ENCODE measurements at regions not wholly inside any gene's neighbourhood (a gene's known extent, or its start where the extent isn't known, plus 50 kb on each side); places are given as distances from the start of the nearest gene placed in this dataset.

DNA sequence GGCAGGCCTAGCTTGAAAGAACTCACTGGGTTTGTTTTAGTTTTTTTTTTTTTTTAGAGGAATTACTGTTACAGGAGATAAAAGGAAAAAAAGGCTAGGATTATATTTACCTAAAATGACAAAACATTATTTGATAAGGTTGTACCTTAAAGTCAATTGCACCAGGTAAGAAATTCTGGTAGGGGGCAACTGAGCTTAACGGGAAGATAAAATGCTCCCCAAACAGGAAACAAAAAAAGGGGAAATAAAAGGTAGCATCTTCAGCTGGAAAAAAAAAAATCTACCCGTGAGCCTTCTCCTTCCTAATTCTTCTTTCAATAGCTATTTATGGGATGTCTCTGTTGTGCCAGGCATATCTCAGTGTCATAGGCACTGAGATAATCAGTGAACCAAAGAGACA lies 164.5 kb downstream of the PIK3R1 start:
- ChIA-PET POLR2A (no interaction called here), CTCF (interaction anchor here (0.6 to 0.7 kb wide), 2 partner anchors 35 to 54 kb away, joined by 3 read pairs; no protein-coding TSS in a partner anchor)
- no peak overlapping the region for H3K4me3 Mint-ChIP-seq
- intact Hi-C loops (cut with DNase I, micrococcal nuclease): no loop called here
- H3K9me3 Mint-ChIP-seq (ENCODE audit: low read depth): no peaks in the 10 kb centered on the region
- no peak for ATAC-seq
- H3K36me3 Mint-ChIP-seq (ENCODE audit: low read depth): no peaks in the 10 kb centered on the region
- DNase-seq: no peak
- no peaks in the 10 kb centered on the region for H3K27me3 Mint-ChIP-seq
- peaks cover 41% of the 10 kb centered on the region for H3K4me1 Mint-ChIP-seq
- no peak overlapping the region for H3K27ac Mint-ChIP-seq

DNA sequence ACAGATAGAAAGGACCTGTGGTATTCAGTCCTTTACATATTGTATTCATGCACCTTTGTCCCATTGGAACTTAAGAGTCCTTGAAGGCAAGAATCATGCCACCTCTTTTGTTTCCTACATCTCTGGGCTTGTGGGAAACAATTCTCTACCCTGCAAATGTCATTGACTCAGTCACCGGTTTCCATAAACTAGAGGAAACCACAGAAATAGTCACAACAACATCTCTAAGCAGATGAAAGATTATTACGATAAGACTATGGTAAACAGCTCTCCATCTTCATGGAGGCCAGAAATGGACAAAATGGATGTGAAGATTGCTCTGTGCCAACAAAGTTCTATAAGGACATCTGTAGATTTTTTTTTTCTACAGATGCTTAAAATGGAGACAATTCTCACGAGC lies 165.5 kb downstream of the PIK3R1 start:
- ChIA-PET CTCF (interaction anchor here (0.6 to 0.8 kb wide), 3 partner anchors 42 to 99 kb away, joined by 3 to 4 read pairs (median 3); no protein-coding TSS in a partner anchor), POLR2A (no interaction called here)
- H3K27me3 Mint-ChIP-seq: no peaks in the 10 kb centered on the region
- intact Hi-C loops (cut with DNase I, micrococcal nuclease): no loop called here
- DNase-seq (no peak), ATAC-seq (peak; percentile 66)
- no peak overlapping the region for H3K4me3 Mint-ChIP-seq
- peaks cover 44% of the 10 kb centered on the region for H3K4me1 Mint-ChIP-seq
- H3K36me3 Mint-ChIP-seq (ENCODE audit: low read depth): no peaks in the 10 kb centered on the region
- H3K9me3 Mint-ChIP-seq (ENCODE audit: low read depth): no peaks in the 10 kb centered on the region
- no peak overlapping the region for H3K27ac Mint-ChIP-seq

DNA sequence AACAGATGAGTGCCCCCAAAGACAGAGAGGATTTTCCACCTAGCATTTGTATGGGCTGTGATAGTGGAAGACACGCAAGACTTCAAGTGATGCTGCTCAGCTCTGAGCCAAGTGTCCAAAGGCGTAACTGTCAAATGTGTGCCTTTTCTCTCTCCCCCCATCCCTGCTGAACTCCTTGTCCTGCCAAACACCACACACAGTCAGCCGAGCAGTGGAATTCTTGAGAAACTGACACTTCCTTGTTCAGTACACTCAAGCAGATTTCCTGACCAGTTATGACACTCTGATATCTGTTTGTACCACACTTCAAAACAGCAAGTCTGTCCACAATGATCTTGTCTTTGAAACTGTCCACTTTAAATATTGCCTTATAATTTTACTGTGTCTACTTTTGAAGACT lies 166.4 kb downstream of the PIK3R1 start:
- intact Hi-C loops (cut with DNase I, micrococcal nuclease): no loop called here
- H3K36me3 Mint-ChIP-seq (ENCODE audit: low read depth): no peaks in the 10 kb centered on the region
- CTCF ChIA-PET: no interaction called here
- H3K4me1 Mint-ChIP-seq: peaks cover 44% of the 10 kb centered on the region
- no peak for DNase-seq
- H3K27me3 Mint-ChIP-seq: no peaks in the 10 kb centered on the region
- no peak for ATAC-seq
- H3K9me3 Mint-ChIP-seq (ENCODE audit: low read depth): no peaks in the 10 kb centered on the region
- no peak overlapping the region for H3K4me3 Mint-ChIP-seq
- POLR2A ChIA-PET: no interaction called here
- no peak overlapping the region for H3K27ac Mint-ChIP-seq

DNA sequence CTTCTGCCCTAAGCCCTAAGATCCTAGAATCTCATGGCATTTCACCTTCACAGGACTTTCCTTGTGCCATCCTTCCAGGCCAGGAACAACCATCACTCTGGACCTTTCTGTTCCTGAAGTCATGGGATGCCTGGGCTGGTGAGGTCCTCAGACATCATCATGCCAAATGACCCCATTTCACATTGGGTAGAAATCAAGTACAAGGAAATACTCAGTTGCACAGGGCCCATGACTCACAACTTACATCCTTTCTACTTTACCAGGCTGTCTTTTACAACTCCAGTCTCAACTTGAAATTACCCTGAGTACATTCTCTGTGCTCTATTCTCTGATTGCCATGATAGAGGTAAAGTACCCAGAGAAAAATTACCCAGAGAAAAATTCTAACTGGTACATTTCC lies 167.1 kb downstream of the PIK3R1 start:
- peak overlapping the region; percentile 14 for H3K27ac Mint-ChIP-seq

DNA sequence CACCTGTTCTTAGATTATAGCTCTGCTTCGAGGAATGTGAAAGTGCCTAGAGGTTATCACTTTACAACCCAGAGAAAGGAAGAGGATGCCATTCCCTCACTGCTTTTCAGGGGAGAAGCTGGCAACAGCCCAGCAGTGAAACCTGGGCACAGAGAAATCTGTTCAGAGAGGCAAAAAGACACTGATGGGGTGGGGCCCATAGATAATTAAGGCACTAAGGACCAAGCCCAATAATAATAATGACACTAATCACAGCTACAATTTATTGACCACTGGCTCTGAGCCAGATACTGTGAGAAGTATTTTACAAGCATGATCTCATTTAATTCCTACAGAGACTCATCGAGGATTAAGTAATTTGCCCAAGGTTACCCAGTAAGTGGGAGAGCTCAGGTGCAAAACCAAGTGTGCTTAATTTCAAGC lies 168.3 kb downstream of the PIK3R1 start:
- intact Hi-C loops (cut with DNase I, micrococcal nuclease): no loop called here
- Mint-ChIP-seq H3K4me3 (no peak overlapping the region), H3K9me3 (ENCODE audit: low read depth) (no peaks in the 10 kb centered on the region), H3K27me3 (no peaks in the 10 kb centered on the region), H3K4me1 (peaks cover 37% of the 10 kb centered on the region), H3K27ac (no peak overlapping the region), H3K36me3 (ENCODE audit: low read depth) (no peaks in the 10 kb centered on the region)
- no peak for ATAC-seq
- DNase-seq: no peak
- POLR2A ChIA-PET: no interaction called here
- CTCF ChIA-PET: no interaction called here

More for the DNA sequence above, 167.1 kb downstream of the PIK3R1 start:
- peaks cover 44% of the 10 kb centered on the region for H3K4me1 Mint-ChIP-seq
- DNase-seq (no peak), ATAC-seq (peak; percentile 78)
- no peaks in the 10 kb centered on the region for H3K36me3 Mint-ChIP-seq (ENCODE audit: low read depth)
- H3K4me3 Mint-ChIP-seq: no peak overlapping the region
- POLR2A ChIA-PET: no interaction called here
- no peaks in the 10 kb centered on the region for H3K9me3 Mint-ChIP-seq (ENCODE audit: low read depth)
- CTCF ChIA-PET: no interaction called here
- no peaks in the 10 kb centered on the region for H3K27me3 Mint-ChIP-seq
- intact Hi-C loops (cut with DNase I, micrococcal nuclease): no loop called here

DNA sequence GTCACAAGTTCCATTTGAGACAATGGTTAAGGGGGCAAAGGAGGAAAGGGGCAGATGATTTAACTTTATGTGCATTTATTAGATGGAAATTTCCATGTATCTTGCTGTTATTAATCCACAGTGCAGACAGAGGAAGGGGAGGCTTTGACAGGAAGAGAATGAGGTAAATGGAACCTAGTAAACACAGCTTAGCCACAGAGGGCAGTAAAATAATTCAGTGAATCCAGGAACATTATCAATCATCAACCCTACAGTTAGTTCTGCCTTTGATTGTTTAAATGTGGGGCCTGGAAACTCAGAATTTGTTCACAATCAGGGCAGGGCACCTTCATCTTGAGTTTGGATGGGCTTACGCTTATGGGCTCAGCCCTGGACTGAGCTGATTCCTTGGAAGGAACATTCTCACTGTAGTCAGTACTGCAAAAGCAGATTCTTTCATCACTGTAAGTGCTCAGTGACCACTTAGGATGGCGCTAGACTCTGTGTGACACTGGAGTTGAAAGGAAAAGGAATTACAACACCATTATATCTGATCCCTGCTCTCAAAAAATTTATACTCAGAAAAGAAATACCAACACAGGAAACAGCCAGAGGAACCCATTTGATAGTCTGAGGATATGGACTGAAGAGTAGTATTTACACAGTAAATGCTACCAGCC lies 169.5 kb downstream of the PIK3R1 start:
- intact Hi-C loops (cut with DNase I, micrococcal nuclease): no loop called here
- CTCF ChIA-PET: interaction anchor here (0.5 kb wide), 1 partner anchor 264 kb away, joined by 3 read pairs; no protein-coding TSS in a partner anchor
- H3K27me3 Mint-ChIP-seq: no peaks in the 10 kb centered on the region
- no peaks in the 10 kb centered on the region for H3K36me3 Mint-ChIP-seq (ENCODE audit: low read depth)
- no peak overlapping the region for H3K4me3 Mint-ChIP-seq
- ATAC-seq (no peak), DNase-seq (no peak)
- no peaks in the 10 kb centered on the region for H3K9me3 Mint-ChIP-seq (ENCODE audit: low read depth)
- POLR2A ChIA-PET: no interaction called here
- peaks cover 33% of the 10 kb centered on the region for H3K4me1 Mint-ChIP-seq
- H3K27ac Mint-ChIP-seq: no peak overlapping the region

DNA sequence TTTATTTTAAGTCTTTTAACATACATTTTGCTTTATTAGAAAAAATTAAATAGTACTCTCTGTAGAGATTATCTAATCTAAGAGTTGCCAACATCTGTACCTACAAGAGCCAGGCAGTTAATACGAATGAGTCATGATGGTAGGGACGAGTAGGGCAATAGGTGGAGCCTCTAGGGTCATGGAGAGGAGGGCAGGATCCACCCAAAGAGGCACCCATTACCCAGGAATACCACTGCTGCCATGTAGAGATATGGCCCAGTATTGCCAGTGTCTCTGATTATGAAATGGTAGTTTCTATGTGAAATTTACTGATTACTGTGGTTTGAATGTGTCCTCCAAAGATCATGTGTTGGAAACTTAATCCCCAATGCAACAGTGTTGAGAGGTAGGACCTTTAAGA lies 170.4 kb downstream of the PIK3R1 start:
- Mint-ChIP-seq H3K36me3 (ENCODE audit: low read depth) (no peaks in the 10 kb centered on the region), H3K4me1 (peaks cover 26% of the 10 kb centered on the region), H3K27me3 (no peaks in the 10 kb centered on the region), H3K9me3 (ENCODE audit: low read depth) (no peaks in the 10 kb centered on the region), H3K4me3 (no peak overlapping the region), H3K27ac (no peak overlapping the region)
- ChIA-PET POLR2A (no interaction called here), CTCF (interaction anchor here (1.1 kb wide), 1 partner anchor 26 kb away, joined by 3 read pairs; no protein-coding TSS in a partner anchor)
- ATAC-seq: no peak
- DNase-seq: no peak
- intact Hi-C loops (cut with DNase I, micrococcal nuclease): no loop called here

DNA sequence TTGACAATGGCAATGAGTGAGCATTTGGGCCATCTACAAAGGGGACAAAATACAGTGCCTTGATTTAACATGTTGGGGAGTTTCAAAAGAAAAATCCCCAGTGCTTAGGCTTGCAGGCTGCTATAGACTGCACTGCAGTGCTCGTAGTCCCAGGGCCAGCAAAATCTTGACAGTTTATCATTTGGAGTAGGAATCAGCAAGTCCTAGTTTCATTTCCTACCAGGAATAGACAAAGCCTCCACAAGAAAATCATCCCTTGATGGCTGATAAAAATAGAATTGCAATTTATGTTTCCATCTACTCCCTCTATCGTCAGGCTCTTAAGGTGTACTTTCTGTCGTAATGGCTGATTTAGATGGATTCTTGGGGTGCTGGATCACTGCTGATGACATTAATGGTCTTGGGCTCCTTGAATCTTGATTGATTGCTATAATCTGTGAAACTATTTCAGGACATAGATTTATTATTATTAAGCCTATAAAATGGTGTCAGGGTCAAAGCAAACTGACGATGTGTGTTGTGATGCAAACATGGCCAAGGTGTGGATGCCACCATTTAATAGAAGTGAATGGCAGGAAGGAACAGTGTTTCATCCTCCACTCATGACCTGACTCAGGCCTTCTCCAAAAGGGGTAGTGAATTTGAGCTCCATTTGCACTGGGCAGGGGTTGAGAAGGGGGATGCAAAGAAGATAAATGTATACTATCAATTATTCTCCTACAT lies 171.7 kb downstream of the PIK3R1 start:
- no peak for DNase-seq
- Mint-ChIP-seq H3K27ac (no peak overlapping the region), H3K4me3 (no peak overlapping the region), H3K4me1 (peaks cover 14% of the 10 kb centered on the region), H3K27me3 (no peaks in the 10 kb centered on the region), H3K36me3 (ENCODE audit: low read depth) (no peaks in the 10 kb centered on the region), H3K9me3 (ENCODE audit: low read depth) (no peaks in the 10 kb centered on the region)
- intact Hi-C loops (cut with DNase I, micrococcal nuclease): no loop called here
- ChIA-PET POLR2A (no interaction called here), CTCF (interaction anchor here (1.1 kb wide), 1 partner anchor 27 kb away, joined by 3 read pairs; no protein-coding TSS in a partner anchor)
- ATAC-seq: no peak

DNA sequence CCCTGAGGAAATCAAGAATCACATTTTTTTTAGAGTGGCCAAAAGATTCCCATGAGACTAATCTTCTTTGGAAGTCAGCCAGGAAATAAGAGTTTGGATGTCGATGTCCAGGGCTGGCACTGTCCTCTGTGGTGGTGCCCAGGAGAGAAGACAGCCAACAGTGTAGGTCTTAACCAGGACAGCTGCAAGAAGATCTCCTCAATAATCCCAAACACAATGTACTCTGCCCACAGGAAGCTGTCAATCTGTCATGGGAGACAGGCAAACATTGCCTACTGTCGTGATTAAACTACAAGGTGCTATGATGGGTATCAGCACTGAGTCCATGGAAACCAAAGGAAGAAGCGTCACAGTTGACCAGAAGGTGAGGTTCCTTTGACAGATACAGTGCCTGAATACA lies 174.1 kb downstream of the PIK3R1 start:
- DNase-seq: no peak
- no peak overlapping the region for H3K4me3 Mint-ChIP-seq
- no peaks in the 10 kb centered on the region for H3K27me3 Mint-ChIP-seq
- no peaks in the 10 kb centered on the region for H3K36me3 Mint-ChIP-seq (ENCODE audit: low read depth)
- CTCF ChIA-PET: no interaction called here
- POLR2A ChIA-PET: no interaction called here
- peaks cover 6% of the 10 kb centered on the region for H3K4me1 Mint-ChIP-seq
- H3K9me3 Mint-ChIP-seq (ENCODE audit: low read depth): no peaks in the 10 kb centered on the region
- intact Hi-C loops (cut with DNase I, micrococcal nuclease): no loop called here
- H3K27ac Mint-ChIP-seq: no peak overlapping the region
- no peak for ATAC-seq

DNA sequence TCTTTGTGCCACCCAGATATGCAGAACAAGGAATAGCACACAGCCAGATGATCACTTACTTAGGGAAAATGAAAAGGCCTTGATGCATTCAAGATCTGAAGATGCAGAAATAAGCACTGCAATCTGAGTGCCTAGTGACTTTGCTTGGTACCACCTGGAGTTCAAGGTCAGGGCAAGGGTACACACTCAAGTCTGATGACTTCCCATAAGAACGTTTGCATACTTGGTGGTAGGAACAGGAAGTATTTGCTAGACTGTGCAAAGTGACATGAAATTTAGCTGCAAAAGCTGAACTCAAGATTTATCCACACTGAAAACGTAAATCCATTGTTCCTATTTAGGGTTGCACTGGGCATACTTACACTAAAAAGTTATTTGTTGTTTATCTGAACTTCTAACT lies 177.1 kb downstream of the PIK3R1 start:
- H3K9me3 Mint-ChIP-seq (ENCODE audit: low read depth): no peaks in the 10 kb centered on the region
- H3K27me3 Mint-ChIP-seq: no peaks in the 10 kb centered on the region
- no peak for DNase-seq
- no peak overlapping the region for H3K27ac Mint-ChIP-seq
- CTCF ChIA-PET: no interaction called here
- no peak overlapping the region for H3K4me3 Mint-ChIP-seq
- POLR2A ChIA-PET: no interaction called here
- no peaks in the 10 kb centered on the region for H3K4me1 Mint-ChIP-seq
- ATAC-seq: no peak
- intact Hi-C loops (cut with DNase I, micrococcal nuclease): no loop called here
- no peaks in the 10 kb centered on the region for H3K36me3 Mint-ChIP-seq (ENCODE audit: low read depth)

DNA sequence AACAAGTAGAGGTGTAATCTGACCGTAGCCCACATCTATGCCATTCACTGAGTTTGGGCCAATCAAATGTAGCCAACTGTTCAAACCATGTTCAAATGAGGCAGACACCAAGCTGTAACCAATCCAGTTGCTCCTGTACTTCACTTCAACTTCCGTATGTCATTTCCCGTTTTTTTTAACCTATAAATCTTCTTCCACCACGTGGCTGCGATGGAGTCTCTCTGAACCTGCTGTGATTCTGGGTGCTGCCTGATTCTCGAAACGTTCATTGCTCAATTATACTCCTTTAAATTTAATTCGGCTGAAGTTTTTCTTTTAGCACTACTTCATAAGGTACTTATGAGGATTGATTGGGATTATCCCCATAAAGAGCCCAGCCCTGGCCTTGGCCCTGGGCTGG lies 179.7 kb downstream of the PIK3R1 start:
- no peaks in the 10 kb centered on the region for H3K27me3 Mint-ChIP-seq
- DNase-seq (no peak), ATAC-seq (no peak)
- H3K27ac Mint-ChIP-seq: no peak overlapping the region
- no peaks in the 10 kb centered on the region for H3K9me3 Mint-ChIP-seq (ENCODE audit: low read depth)
- POLR2A ChIA-PET: interaction anchor here (0.5 kb wide), 1 partner anchor 126 kb away, joined by 4 read pairs; no protein-coding TSS in a partner anchor
- H3K4me3 Mint-ChIP-seq: no peak overlapping the region
- intact Hi-C loops (cut with DNase I, micrococcal nuclease): no loop called here
- no peaks in the 10 kb centered on the region for H3K36me3 Mint-ChIP-seq (ENCODE audit: low read depth)
- H3K4me1 Mint-ChIP-seq: peaks cover 5% of the 10 kb centered on the region
- CTCF ChIA-PET: no interaction called here

DNA sequence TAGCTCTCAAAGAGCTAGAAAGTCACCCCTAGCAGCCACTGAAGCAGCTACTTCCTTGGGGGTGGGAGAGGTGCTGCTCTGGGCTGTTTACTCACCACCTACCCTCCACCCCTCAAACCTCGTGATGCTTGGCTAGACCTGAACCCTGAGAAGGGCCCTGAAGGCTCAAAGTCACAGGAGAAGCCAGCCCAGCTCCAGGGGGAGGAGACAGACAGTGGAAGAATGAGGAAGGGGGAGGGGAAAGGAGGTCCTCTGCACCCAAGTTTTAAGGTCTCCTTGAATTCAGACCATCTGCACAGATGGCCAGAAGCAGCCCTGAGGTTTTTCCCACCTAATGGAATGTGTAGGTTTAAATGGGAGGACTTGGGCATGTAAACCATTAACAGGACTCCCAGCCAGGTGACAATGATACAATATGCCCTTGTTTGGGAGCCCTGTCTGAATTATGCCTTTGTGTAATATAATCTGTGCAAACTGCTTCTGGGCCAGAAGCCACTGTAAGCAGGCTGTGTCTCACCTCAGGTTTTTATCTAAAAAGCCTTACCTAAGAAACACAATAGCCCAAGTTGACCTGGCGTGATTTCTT lies 180.5 kb downstream of the PIK3R1 start:
- intact Hi-C loops (cut with DNase I, micrococcal nuclease): no loop called here
- H3K27me3 Mint-ChIP-seq: no peaks in the 10 kb centered on the region
- no peak overlapping the region for H3K4me3 Mint-ChIP-seq
- no peaks in the 10 kb centered on the region for H3K9me3 Mint-ChIP-seq (ENCODE audit: low read depth)
- ChIA-PET CTCF (no interaction called here), POLR2A (interaction anchor here (0.5 kb wide), 1 partner anchor 126 kb away, joined by 4 read pairs; no protein-coding TSS in a partner anchor)
- no peak for ATAC-seq
- DNase-seq: no peak
- peaks cover 5% of the 10 kb centered on the region for H3K4me1 Mint-ChIP-seq
- H3K27ac Mint-ChIP-seq: no peak overlapping the region
- no peaks in the 10 kb centered on the region for H3K36me3 Mint-ChIP-seq (ENCODE audit: low read depth)
